ENCODE measurements at regions not wholly inside any gene's neighbourhood (a gene's known extent, or its start where the extent isn't known, plus 50 kb on each side); places are given as distances from the start of the nearest gene placed in this dataset.

DNA sequence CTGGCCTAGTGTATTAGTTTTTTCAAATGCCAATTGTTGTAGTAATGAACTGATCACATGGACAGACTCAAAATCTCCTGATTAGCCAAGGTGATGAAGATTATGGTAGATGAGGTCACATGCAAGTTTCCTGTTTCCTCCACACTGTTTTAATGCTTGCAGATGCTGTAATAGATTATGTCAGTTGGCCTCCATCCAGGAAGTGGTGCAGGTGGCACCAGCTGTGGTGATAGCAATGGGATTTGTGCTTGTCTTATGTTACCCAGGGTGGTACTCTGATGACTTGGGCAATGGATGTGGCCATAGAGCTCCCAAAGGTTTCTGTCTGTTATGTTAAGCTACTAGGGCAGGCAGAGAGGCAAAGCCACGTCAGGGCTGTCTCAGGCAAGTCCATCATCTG lies 332.9 kb upstream of the DDX18 start:
- no peaks in the 10 kb centered on the region for H3K4me1 Mint-ChIP-seq (ENCODE audit: insufficient read depth, unreplicated experiment)
- DNase-seq (ENCODE audit: unreplicated experiment), result no peak
- no TSS peak for BruUV-seq (replicated peaks)
- H3K36me3 Mint-ChIP-seq (ENCODE audit: insufficient read depth, unreplicated experiment), result no peaks in the 10 kb centered on the region
- POLR2A ChIA-PET, result no interaction called here
- no peaks in the 10 kb centered on the region for H3K27me3 Mint-ChIP-seq (ENCODE audit: insufficient read depth, unreplicated experiment)
- intact Hi-C loops (cut with micrococcal nuclease), result no loop called here
- CTCF ChIA-PET, result interaction anchor here (1.0 to 1.4 kb wide), 2 partner anchors 55 to 305 kb away, joined by 3 to 4 read pairs; no protein-coding TSS in a partner anchor
- no peak overlapping the region for H3K4me3 Mint-ChIP-seq (ENCODE audit: unreplicated experiment)
- TF ChIP-seq, protein P1, sequence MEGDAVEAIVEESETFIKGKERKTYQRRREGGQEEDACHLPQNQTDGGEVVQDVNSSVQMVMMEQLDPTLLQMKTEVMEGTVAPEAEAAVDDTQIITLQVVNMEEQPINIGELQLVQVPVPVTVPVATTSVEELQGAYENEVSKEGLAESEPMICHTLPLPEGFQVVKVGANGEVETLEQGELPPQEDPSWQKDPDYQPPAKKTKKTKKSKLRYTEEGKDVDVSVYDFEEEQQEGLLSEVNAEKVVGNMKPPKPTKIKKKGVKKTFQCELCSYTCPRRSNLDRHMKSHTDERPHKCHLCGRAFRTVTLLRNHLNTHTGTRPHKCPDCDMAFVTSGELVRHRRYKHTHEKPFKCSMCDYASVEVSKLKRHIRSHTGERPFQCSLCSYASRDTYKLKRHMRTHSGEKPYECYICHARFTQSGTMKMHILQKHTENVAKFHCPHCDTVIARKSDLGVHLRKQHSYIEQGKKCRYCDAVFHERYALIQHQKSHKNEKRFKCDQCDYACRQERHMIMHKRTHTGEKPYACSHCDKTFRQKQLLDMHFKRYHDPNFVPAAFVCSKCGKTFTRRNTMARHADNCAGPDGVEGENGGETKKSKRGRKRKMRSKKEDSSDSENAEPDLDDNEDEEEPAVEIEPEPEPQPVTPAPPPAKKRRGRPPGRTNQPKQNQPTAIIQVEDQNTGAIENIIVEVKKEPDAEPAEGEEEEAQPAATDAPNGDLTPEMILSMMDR (IDR thresholded peaks at IDR 0.05; ENCODE audit: unreplicated experiment), result no peak
- H3K9me3 Mint-ChIP-seq (ENCODE audit: unreplicated experiment), result peaks cover 17% of the 10 kb centered on the region
- no peak overlapping the region for H3K27ac Mint-ChIP-seq (ENCODE audit: low read depth, unreplicated experiment)

DNA sequence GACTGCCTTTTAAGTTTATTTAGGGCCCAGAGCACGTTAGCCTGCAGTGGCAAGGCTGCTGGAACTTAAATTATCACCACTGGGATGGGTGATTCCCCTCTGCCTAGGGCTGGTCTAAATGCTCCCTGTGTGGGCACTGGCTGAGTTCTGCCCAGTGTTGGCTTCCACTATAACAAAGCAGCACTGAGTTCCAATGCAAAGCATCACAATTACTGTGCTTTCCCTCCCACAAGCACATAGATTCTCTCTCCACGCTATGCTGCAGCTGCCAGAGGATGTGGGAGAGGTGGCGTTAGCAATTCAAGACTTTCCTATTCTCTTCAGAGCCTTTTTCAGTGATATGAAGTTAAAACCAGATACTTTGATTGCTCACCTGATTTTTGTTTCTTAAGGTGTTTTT lies 328.9 kb upstream of the DDX18 start:
- POLR2A ChIA-PET, result no interaction called here
- TF ChIP-seq, protein P1 (IDR thresholded peaks at IDR 0.05; ENCODE audit: unreplicated experiment), result no peak
- no peak overlapping the region for H3K4me3 Mint-ChIP-seq (ENCODE audit: unreplicated experiment)
- BruUV-seq (replicated peaks), result no TSS peak
- no peaks in the 10 kb centered on the region for H3K27me3 Mint-ChIP-seq (ENCODE audit: insufficient read depth, unreplicated experiment)
- no peaks in the 10 kb centered on the region for H3K4me1 Mint-ChIP-seq (ENCODE audit: insufficient read depth, unreplicated experiment)
- CTCF ChIA-PET, result no interaction called here
- no peak for DNase-seq (ENCODE audit: unreplicated experiment)
- intact Hi-C loops (cut with micrococcal nuclease), result no loop called here
- peaks cover 18% of the 10 kb centered on the region for H3K9me3 Mint-ChIP-seq (ENCODE audit: unreplicated experiment)
- H3K36me3 Mint-ChIP-seq (ENCODE audit: insufficient read depth, unreplicated experiment), result no peaks in the 10 kb centered on the region
- no peak overlapping the region for H3K27ac Mint-ChIP-seq (ENCODE audit: low read depth, unreplicated experiment)

DNA sequence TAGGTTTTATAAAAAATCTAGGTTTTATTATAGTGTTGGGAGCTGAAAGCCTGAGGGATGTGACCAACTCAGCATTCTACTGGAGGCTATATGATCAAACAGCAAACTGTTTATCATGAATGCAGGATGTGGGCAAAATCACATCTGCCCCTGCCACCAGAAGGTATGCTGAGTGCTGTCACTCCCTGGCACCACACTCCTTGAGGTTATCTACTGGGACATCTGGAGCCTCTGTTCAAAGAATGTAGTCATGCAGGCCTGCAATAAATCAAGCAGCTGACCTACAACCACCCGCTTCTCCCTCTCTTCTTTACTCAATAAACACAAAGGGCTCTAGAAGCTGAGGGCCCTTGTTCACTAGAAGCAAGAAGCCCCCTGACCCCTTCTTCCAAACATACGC lies 328.4 kb upstream of the DDX18 start:
- H3K27ac Mint-ChIP-seq (ENCODE audit: low read depth, unreplicated experiment), result no peak overlapping the region
- TF ChIP-seq, protein P1 (IDR thresholded peaks at IDR 0.05; ENCODE audit: unreplicated experiment), result no peak
- peaks cover 18% of the 10 kb centered on the region for H3K9me3 Mint-ChIP-seq (ENCODE audit: unreplicated experiment)
- no peaks in the 10 kb centered on the region for H3K36me3 Mint-ChIP-seq (ENCODE audit: insufficient read depth, unreplicated experiment)
- no peak overlapping the region for H3K4me3 Mint-ChIP-seq (ENCODE audit: unreplicated experiment)
- intact Hi-C loops (cut with micrococcal nuclease), result no loop called here
- H3K4me1 Mint-ChIP-seq (ENCODE audit: insufficient read depth, unreplicated experiment), result no peaks in the 10 kb centered on the region
- BruUV-seq (replicated peaks), result no TSS peak
- H3K27me3 Mint-ChIP-seq (ENCODE audit: insufficient read depth, unreplicated experiment), result no peaks in the 10 kb centered on the region
- ChIA-PET CTCF (no interaction called here), POLR2A (no interaction called here)
- no peak for DNase-seq (ENCODE audit: unreplicated experiment)

DNA sequence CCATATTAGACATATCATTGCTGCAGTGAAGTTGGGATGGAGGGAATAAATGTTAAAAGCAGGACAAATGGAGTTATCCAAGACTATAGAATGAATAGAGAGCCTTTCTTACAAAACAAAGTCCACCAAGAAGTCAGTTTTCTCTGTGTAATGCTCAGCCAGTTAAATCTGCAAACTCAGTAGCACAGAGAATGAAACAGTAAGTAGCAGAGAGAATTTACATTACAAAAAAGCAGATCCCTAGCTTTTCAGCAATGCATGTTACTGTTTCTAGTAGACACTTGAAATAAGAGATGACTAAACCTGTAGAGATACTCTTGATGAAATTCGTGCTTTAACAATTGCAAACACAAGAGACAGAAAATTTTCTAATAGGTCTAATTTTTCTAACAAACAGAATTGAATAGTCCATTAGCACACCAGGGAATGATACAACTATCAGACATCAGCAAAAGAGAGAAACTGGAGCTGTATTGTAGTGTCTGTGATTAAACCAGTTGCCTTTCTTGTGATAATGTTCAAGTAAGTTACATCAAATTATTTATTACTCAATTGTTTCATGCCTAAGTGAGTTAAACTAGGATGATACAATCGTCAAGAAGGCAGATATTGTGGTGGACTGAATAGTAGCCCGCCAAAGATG lies 322.2 kb upstream of the DDX18 start:
- POLR2A ChIA-PET, result no interaction called here
- no peak overlapping the region for H3K27ac Mint-ChIP-seq (ENCODE audit: low read depth, unreplicated experiment)
- H3K9me3 Mint-ChIP-seq (ENCODE audit: unreplicated experiment), result no peaks in the 10 kb centered on the region
- CTCF ChIA-PET, result interaction anchor here (0.6 kb wide), 1 partner anchor 15 kb away, joined by 3 read pairs; no protein-coding TSS in a partner anchor
- intact Hi-C loops (cut with micrococcal nuclease), result no loop called here
- DNase-seq (ENCODE audit: unreplicated experiment), result no peak
- H3K27me3 Mint-ChIP-seq (ENCODE audit: insufficient read depth, unreplicated experiment), result no peaks in the 10 kb centered on the region
- TF ChIP-seq, protein P1 (IDR thresholded peaks at IDR 0.05; ENCODE audit: unreplicated experiment), result no peak
- H3K4me3 Mint-ChIP-seq (ENCODE audit: unreplicated experiment), result no peak overlapping the region
- H3K36me3 Mint-ChIP-seq (ENCODE audit: insufficient read depth, unreplicated experiment), result no peaks in the 10 kb centered on the region
- no TSS peak for BruUV-seq (replicated peaks)
- H3K4me1 Mint-ChIP-seq (ENCODE audit: insufficient read depth, unreplicated experiment), result no peaks in the 10 kb centered on the region
